GM04503 (cell line): ENCODE measurements at regions not wholly inside any gene's neighbourhood (a gene's known extent, or its start where the extent isn't known, plus 50 kb on each side); places are given as distances from the start of the nearest gene placed in this dataset.
"Not testable (repeated sequence)": the region's sequence is repeated elsewhere in the genome, so short reads cannot be mapped to it uniquely, and the experiment has no call there.

Experiments
- DNase-seq: peaks from one replicate; pipeline ENCODE4 v3.0.0-alpha.2; 2012; ENCODE audit warnings: low read depth

DNA sequence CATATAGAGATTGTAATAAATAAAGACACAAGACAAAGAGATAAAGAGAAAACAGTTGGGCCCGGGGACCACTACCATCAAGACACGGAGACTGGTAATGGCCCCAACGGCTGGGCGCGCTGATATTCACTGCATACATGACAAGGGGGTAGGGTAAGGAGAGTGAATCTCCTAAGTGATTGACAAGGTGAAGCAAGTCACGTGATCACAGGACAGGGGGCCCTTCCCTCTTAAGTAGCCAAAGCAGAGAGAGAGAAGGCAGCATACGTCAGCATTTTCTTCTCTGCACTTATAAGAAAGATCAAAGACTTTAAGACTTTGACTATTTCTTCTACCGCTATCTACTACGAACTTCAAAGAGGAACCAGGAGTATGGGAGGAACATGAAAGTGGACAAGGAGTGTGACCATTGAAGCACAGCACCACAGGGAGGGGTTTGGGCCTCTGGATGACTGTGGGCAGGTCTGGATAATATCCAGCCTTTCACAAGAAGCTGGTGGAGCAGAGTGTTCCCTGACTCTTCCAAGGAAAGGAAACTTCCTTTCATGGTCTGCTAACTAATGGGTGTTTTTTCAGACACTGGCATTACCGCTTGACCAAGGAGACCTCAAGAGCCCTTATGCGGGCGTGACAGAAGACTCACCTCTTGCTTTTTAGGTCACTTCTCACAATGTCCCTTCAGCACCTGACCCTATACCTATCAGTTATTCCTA, 75.6 kb downstream of the MRPL39 start:
- DNase-seq, result not testable (repeated sequence)

DNA sequence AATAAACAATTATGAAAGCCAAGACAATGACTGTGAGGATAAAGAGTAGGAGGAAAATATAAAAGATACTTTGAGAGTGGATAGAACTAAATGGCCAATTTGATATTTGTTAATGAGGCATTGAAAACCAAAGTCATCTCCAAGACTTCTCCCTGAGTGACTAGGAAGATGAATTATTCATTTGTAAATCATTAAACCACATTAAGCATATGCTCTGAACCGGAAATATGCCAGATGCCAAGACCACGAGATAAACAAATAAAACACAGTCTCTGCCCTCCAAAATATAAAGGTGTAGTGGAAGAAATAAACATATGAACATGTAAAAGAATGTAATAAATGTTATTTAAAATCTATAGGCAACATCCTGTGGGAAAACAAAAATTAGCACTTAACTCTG, 78.8 kb downstream of the MRPL39 start:
- DNase-seq, result no peak

DNA sequence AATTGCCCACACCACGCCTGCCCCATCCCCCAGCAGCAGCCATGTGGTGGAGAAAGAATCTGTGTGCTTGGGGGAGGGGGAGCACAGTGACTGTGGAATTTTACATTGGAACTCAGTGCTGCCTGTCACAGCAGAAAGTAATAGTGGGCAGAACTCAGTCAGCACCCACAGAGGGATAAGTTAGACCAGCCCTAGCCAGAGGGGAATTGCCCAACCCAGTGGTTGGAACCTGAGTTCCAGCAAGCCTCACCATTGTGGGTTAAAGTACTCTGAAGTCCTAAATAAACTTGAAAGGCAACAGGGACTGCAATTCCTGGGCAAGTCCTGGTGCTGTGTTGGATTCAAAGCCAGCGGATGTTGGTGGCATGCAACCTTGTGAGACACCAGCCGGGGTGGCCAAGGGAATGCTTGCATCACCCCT, 88.8 kb downstream of the MRPL39 start:
- no peak for DNase-seq

DNA sequence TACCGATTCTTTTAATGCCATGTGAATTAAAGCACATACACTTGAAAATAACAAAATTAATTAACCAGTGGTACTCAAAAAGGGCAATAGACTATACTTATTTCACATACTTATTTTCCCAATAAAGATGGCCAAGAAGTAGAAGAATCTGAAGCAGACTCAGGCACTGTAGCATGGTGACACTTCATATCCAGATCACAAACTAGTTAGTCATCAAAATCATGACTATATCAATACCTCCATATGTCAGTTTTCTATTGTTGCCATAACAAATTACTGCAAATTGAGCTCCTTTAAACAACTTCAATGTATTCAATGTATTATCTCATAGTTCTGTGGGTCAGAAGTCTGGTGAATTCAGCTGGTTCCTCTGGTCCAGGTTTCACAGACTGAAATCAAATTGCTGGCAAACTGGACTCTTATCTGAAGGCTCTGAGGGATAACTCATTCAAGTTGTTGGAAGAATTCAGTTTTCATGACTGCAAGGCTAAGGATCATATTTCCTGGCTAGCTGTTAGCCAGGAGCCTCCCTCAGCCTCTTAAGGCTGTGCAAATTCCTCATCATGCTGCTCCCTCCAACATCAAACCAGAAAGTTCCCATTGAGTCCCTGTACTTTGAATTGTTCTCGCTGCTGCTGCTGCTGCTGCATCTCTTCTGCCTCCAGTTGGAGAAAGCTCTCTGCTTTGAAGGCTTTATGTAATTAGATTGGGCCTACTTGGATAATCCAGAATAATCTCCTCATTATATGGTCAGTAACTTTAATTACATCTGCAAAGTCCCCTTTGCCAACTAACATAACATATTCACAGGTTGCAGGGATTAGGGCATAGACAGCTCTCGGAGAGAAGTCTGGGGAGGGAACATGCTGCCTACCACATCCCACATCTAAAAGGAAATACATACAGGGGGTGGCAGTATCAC, 91.5 kb downstream of the MRPL39 start:
- DNase-seq, result no peak

GRCh38 chr21:25513810-25514209, 93.5 kb downstream of the MRPL39 start:
- no peak for DNase-seq

DNA sequence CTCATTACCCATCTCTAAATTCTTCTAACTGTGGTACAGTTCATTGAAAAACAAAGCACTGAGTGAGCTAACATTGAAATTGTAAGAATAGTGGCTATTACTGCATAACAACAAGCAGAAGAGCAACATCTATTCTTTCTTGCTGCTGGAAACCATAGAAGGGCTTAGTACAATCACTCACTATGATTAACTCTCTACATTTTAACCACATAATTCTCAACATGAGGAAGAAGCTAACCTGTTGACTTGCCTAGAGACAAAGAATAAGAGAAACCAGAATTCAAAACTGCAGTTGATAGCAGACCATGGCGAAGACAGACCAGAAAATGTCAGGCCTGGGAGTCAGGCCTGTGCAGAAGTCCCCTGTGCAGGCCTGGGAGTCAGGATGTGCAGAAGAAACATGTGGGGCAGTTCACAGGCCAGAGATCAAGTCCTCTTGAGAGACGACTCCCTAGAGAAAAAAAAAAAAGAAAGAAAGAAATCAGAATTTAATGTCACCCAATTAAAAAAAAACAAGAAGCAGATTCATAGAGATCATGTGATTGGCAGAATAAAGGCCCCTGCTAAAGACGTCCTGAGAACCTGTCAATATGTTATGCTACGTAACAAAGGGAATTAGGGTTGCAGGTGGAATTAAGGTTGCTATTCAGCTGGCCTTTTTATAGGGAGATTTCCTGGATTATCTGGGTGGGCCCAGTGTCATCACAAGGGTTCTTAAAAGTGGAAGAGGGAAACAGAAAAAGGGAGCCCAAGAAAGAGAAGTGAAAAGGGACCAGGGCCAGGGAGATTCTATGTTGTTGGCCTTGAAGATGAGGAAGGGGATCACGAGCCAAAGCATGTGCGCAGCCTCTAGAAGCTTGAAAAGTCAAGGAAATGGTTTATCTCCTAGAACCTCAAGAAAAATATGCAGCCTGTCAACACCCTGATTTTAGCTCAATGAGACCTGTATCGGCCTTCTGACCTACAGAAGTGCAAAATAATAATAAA, 94.9 kb downstream of the MRPL39 start:
- DNase-seq, result no peak

DNA sequence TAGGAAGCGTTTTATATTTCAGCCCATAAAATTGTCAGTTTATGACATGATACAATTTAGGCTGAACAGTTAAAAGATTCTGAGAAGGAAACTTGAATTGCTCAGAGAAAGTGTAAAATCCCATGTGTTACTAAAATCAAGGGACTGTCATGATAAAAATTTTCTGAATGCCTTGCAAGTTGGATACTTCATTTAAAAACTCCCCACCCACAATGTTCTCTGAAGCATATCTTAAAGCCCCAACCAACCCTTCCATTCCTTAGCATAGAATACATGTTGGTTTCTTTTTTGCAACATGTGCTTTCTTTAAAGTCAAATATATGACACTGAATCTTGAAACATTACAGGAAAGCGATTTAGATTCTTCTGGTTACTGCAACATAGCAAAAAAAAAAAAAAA, 97.4 kb downstream of the MRPL39 start:
- no peak for DNase-seq

DNA sequence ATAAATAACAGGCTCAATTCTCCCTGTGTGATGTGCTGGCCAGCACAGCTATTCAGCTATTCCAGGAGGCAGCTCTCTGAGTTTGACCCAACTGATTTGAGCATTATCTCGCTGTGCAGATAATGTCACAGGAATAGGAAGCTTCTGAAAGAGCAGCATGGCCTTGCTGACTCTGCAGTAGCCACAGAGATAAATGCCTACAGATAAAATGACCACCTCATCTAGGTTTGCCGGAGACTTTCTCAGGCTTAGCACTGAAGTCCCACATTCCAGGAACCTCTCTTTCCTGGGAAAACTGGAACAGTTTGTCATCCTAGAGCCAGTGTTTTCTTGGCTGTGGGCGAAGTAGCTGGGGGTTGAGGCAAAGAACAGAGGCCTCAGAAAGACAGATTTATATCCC, 98.9 kb downstream of the MRPL39 start:
- no peak for DNase-seq

DNA sequence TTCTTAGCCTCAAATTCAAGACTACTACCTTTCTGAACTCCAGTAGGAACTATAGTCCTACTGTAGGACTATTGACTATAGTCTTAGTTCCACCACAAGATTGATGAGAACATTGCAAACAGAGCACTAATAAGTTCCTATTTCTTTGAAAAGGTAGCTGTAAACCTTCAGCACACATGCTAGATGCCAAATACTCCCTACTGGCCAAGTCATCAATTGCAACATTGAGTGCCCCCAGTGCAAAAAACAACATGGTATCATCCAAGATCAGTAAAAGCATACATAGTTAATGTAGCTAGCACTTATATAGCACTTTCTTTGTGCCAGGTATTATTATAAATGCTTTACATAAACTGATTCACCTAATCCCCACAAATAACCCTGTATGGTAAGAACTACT, 99.8 kb downstream of the MRPL39 start:
- DNase-seq, result no peak

DNA sequence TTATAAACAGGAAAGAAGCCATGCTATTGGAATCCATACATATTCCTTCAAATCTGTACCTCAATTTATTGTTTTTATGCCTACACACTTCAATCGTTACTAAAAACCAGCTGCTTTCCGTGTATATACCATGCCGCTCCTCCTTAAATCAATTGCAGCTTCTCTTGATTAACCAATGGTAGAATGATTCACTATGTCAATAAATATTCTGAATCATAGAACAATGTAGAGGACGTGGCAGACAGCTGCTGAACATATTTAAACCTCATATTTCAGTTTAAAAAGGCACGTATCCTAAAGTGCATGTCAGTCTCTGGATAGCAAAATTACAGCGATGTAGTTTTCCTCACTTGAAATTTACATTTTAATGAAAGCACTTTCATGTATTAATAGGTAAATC, 100.4 kb downstream of the MRPL39 start:
- no peak for DNase-seq

GRCh38 chr21:25506261-25506660, 101.0 kb downstream of the MRPL39 start:
- no peak for DNase-seq

GRCh38 chr21:25503981-25504380, 103.3 kb downstream of the MRPL39 start:
- DNase-seq, result no peak

GRCh38 chr21:25501996-25502665, 105.2 kb downstream of the MRPL39 start:
- no peak for DNase-seq

- no peak for DNase-seq
Observed at GRCh38 chr21:25501462-25501861, 105.8 kb downstream of the MRPL39 start.

GRCh38 chr21:25500598-25500997, 106.7 kb downstream of the MRPL39 start:
- DNase-seq, result no peak

- no peak for DNase-seq
Observed at GRCh38 chr21:25496825-25497482, 110.3 kb downstream of the MRPL39 start.

- no peak for DNase-seq
Observed at GRCh38 chr21:25494804-25495203, 112.5 kb downstream of the MRPL39 start.

GRCh38 chr21:25493722-25494121, 113.6 kb downstream of the MRPL39 start:
- no peak for DNase-seq

DNA sequence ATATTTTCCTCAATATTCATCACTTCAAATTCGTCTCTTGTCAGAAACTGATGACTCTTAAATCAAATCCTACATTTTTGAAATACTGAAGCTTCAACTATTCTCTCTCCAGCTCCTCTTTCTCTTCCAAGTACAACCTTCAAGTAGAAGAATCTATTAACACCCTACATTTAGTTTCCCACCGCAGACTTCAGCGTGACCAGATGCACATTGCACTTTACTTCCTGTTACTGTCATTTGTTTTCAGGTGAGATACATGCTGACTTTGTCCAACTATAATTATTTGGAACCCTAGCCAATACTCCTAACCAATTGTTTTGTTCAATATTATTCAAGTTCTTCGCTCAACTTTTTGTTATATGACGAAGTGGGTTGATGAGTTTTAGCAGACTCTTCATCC, 116.0 kb downstream of the MRPL39 start:
- no peak for DNase-seq

- no peak for DNase-seq
Observed at GRCh38 chr21:25490742-25491141, 116.5 kb downstream of the MRPL39 start.

DNA sequence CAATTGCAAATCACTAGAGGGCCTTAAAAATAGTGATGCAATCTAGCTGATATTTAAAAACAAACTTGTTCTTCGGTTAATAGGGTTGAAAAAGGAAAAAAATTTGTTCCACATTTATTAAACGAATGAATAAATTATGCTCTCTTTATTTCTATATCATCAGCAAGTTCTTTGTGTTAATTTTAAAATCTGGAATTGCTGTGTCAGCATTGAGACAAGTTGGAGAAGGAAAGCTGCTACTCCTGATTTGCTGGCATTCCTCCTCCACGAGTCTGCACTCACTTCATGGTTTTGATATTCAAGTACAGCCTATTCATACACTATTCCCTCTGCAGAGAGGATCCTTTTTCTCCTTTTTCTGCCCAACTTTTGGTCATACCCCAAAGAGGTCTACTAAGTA, 117.6 kb downstream of the MRPL39 start:
- DNase-seq, result no peak
